ENCODE measurements at regions not wholly inside any gene's neighbourhood (a gene's known extent, or its start where the extent isn't known, plus 50 kb on each side); places are given as distances from the start of the nearest gene placed in this dataset.

GRCh38 chr11:119902656-119903231 lies 173.7 kb upstream of the NECTIN1 start:
- DNase-seq, result no peak

GRCh38 chr11:119901657-119902577 lies 172.9 kb upstream of the NECTIN1 start:
- DNase-seq, result no peak

GRCh38 chr11:119899997-119900396 lies 171.0 kb upstream of the NECTIN1 start:
- DNase-seq, result no peak

GRCh38 chr11:119897576-119897975 lies 168.6 kb upstream of the NECTIN1 start:
- DNase-seq, result no peak

- no peak for DNase-seq
Measured at GRCh38 chr11:119897046-119897440, 168.0 kb upstream of the NECTIN1 start.

GRCh38 chr11:119896387-119897045 lies 167.5 kb upstream of the NECTIN1 start:
- no peak for DNase-seq

GRCh38 chr11:119895981-119896380 lies 167.0 kb upstream of the NECTIN1 start:
- no peak for DNase-seq

- no peak for DNase-seq
Measured at GRCh38 chr11:119894916-119895315, 165.9 kb upstream of the NECTIN1 start.

GRCh38 chr11:119892311-119892808 lies 163.4 kb upstream of the NECTIN1 start:
- no peak for DNase-seq

GRCh38 chr11:119891055-119891768 lies 162.2 kb upstream of the NECTIN1 start:
- DNase-seq, result no peak

GRCh38 chr11:119890466-119890865 lies 161.5 kb upstream of the NECTIN1 start:
- DNase-seq, result no peak

- DNase-seq, result no peak
Measured at GRCh38 chr11:119889728-119890280, 160.8 kb upstream of the NECTIN1 start.

- DNase-seq, result no peak
Measured at GRCh38 chr11:119889111-119889510, 160.1 kb upstream of the NECTIN1 start.

- DNase-seq, result no peak
Measured at GRCh38 chr11:119888119-119888518, 159.1 kb upstream of the NECTIN1 start.

- DNase-seq, result no peak
Measured at GRCh38 chr11:119886667-119887230, 157.7 kb upstream of the NECTIN1 start.

- no peak for DNase-seq
Measured at GRCh38 chr11:119885861-119886567, 157.0 kb upstream of the NECTIN1 start.

- DNase-seq, result no peak
Measured at GRCh38 chr11:119885067-119885466, 156.1 kb upstream of the NECTIN1 start.

GRCh38 chr11:119882316-119882715 lies 153.3 kb upstream of the NECTIN1 start:
- DNase-seq, result no peak

GRCh38 chr11:119880873-119881272 lies 151.9 kb upstream of the NECTIN1 start:
- no peak for DNase-seq

GRCh38 chr11:119880143-119880542 lies 151.1 kb upstream of the NECTIN1 start:
- no peak for DNase-seq

GRCh38 chr11:119878990-119879389 lies 150.0 kb upstream of the NECTIN1 start:
- no peak for DNase-seq

- no peak for DNase-seq
Measured at GRCh38 chr11:119876841-119877240, 147.8 kb upstream of the NECTIN1 start.

Data from HCEC 1CT (cell line).